ENCODE measurements at regions not wholly inside any gene's neighbourhood (a gene's known extent, or its start where the extent isn't known, plus 50 kb on each side); places are given as distances from the start of the nearest gene placed in this dataset.

DNA sequence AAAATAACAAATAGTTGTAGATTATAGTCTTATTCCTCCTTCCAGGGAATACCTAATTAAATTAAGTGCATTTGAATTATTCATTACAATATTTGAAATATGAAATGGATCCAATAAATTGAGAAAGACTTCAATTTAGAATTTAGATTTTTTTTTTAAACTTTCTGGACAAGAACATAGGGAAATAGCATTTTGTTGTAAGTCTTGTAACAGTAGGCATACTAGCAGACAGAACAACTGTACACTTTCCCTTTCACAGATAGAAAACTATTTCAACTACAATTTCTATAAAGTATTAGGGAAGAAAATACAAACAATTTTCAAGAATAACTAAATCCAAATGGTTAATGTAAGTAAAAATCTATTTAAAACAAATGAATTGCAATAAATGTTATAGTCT is 577.5 kb downstream of the USP25 start:
- DNase-seq (ENCODE audit: low read depth): no peak

DNA sequence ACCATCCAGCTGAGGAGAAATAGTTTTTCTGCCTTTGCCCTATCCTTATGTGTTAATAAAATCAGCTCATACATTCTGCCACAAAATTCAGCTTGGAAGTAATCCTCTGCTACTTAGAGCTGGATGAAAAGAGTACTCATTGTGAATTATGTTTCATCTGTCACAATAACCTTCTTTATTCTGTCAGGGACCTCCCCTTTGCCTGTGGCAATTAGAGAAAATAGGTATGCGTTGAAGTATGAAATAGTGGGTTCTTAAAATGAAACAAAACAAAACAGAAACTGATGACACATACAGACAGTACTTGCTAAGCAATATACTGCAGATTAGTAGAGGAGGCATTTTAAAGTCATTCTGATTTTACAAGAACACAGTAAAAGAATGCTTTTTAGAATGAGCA is 578.5 kb downstream of the USP25 start:
- peak; percentile 4 for DNase-seq (ENCODE audit: low read depth)

DNA sequence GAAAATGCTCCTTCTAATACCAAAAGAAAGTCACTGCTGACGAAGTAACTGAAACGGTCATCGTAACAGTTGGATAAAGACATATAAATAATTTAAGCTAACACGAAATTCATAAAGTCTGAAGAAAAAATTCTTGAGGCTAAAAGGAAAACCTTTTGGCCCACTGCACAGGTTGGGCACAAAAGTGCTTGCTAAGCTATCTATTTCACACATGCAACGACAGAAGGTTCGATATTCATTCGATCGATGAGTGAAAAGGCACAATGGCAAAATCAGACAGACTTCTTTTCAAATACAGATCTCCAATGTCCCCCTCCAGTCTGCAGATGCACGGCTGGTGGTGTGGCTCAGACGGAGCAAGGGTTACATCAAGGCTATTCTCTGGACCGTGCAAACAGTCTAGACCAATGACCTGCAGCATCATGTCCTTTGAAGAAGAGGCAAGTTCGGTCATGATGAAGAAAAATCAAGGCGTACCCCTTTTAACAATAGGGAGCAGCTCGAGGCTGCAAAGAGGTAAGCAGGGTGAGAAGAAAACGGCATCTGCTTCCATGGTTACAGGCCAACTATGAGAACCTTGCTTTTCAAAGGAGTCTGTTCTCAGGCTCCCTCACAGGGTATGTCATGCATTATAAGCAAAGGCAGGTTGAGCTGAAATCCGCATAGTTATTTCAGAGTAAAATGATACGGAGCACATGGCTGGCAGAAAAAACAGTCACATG is 579.6 kb downstream of the USP25 start:
- no peak for DNase-seq (ENCODE audit: low read depth)

DNA sequence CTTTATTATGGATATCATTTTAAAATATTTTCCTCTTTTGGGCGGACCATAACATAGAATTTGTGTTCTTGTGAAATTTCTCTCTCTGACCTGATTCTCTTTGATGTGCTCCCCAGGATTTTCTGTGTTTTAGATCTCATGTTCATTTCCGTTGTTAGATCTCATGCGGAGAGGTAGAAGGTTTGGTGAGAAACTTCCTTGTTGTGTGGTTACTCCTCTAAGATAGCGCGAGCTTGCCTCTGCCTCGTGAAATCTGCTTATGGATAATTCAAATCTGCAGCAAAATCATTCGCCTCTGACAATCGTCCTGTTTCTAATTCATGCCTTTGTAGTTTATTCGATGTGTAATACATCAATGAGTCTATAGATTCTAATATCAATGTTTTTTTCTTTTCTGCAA is 580.4 kb downstream of the USP25 start:
- no peak for DNase-seq (ENCODE audit: low read depth)

DNA sequence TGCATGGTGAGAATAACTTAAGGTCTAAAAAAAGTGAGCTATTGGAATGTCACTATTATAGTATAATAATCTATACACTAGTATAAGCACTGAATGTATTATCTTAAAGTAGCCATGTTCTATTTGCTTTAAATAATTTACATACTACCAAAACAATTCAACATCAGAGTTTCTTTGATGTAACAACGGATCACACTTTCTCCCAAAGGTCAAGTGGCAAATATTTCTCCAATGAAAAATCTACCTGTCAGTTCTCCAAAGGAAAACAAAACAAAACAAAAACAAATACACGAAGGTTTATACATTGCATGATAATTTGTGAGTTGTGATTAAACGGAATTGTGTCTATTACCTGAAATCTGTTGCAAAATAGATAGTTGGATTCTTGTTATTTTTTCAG is 581.4 kb downstream of the USP25 start:
- DNase-seq (ENCODE audit: low read depth): no peak

DNA sequence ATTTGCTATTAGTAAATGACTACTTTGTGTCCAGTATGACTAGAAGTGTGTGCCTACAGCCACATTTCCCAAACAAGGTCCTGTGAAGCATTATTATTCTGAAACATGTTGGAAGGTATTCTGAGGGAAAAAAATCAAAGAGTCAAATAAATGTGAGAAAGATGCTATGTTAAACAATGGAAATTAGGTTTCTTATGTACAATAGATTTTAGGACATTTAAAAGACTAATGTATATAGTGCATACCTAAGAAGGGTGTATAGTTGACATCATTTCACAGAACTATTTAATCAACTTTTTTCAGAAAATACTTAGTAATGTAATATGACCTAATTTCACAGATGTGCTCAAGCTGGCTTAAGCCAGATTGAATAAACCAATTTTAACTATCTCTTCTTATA is 582.5 kb downstream of the USP25 start:
- no peak for DNase-seq (ENCODE audit: low read depth)

DNA sequence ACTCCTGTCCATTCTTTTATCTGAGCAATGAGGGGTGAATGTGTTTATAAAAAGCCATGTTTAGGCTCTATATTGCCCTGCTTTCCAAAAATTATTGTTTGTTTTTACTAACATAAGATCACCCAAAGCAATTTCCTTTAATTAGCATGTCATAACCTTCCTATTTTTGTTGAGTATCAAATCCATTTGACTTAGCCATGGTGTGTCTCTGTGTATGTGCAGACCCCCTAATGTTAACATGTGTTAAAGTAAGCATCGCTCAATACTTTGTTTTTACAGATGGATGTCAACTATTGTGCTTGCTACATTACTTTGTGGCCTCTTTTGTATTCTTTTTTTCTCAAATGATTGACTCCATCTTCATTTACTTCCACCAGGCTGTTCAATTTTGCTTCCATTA is 585.4 kb downstream of the USP25 start:
- DNase-seq (ENCODE audit: low read depth): no peak

DNA sequence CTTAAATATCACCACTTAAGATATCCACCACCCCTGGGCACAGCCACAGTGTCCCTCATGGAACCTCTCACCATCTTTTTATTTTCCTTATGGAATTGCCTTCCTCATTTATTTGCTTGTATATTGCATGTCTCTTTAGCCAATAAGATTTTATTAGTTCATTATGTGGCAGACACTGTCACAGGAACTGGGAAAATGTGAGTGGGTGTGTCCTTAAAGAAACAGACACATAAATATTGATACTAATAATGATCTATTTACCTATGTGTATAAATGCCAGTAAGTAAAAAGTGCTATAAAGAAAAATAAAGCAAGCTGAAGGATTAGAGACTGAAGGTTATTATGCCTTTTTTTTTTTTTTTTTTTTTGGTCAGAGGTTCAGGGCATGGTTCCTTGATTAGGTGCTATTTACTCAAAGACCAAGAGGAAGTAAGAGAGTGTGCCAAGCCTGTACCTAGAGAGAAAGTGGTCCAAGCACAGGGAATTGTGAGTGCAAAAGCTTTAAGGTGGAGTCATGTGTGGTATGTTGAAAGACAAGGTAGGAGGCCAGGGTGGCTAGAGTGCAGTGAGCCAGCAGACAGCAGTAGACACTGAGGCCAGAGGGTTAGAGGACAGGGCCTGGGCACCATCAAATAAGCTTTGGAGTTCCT is 589.0 kb downstream of the USP25 start:
- DNase-seq (ENCODE audit: low read depth): no peak

DNA sequence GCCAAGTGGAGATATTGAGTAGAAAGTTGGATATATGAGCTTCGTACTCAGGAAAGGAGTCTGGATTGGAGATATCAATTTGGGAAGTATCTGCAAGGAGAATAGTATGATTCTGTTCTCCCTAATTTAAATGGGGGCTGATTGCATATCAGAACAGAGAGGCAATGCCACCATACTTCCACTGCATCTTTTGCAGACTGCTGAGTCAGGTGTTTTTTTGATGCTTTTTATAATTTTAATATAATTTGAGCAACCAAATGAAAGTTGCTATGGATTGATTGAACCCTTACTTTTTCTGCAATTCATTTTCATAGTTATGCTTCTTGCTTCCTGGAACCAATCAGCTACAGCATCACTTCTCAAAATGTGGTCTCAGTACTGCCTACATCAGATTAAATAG is 590.3 kb downstream of the USP25 start:
- no peak for DNase-seq (ENCODE audit: low read depth)

DNA sequence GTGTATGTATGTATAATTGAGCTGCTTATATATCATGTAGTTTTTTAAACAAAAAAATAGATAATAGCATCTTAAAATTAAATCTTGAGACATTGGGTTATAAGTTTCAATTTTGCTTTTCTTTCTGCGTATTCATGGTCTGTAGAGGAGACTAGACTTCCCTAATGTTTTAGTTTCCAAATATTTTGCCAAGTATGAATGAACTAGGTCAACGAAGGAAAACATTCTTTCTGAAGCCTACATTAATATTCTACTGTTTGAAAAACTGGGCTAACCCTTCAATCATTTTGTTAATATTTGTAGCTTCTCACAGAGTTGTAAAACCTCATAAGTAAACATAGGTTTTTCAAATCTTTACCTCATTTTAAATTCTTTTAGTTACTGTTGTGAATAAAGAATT is 592.7 kb downstream of the USP25 start:
- DNase-seq (ENCODE audit: low read depth): no peak

DNA sequence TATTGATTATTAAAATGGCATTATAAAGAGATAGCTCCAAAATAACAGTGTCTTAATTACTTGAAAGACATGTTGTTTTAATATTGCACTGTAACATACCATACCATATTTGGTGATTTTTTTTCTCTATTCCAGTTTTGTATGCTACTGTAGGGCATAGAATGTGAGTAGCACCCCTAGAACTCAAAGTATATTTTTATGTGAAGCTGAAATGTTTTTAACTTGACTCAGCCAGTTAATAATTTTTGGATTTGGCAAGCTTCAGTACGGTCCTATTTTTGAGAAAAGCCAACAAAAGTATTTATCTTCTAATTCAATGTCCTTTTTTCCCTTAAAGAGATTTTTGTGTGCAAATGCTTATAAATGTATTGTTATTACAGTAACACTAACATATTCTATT is 593.8 kb downstream of the USP25 start:
- peak; percentile 3 for DNase-seq (ENCODE audit: low read depth)

DNA sequence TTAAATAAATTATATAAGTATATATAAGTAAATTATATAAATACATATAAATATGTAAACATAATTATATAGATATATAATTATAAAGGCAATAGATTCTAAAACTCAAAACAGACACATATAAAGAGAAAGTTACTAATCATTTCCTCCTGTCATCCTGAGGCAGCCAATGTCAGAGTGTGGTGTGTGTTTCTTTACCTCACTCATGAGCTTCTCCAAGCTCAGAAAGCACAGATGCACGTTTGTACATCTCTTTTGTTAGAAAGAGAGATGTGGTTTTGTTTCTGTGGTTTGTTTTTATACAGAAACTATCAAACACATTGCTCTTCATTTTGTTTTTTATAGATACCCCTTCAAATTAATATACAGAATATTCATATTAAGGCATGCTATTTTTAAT is 594.8 kb downstream of the USP25 start:
- peak; percentile 1 for DNase-seq (ENCODE audit: low read depth)

DNA sequence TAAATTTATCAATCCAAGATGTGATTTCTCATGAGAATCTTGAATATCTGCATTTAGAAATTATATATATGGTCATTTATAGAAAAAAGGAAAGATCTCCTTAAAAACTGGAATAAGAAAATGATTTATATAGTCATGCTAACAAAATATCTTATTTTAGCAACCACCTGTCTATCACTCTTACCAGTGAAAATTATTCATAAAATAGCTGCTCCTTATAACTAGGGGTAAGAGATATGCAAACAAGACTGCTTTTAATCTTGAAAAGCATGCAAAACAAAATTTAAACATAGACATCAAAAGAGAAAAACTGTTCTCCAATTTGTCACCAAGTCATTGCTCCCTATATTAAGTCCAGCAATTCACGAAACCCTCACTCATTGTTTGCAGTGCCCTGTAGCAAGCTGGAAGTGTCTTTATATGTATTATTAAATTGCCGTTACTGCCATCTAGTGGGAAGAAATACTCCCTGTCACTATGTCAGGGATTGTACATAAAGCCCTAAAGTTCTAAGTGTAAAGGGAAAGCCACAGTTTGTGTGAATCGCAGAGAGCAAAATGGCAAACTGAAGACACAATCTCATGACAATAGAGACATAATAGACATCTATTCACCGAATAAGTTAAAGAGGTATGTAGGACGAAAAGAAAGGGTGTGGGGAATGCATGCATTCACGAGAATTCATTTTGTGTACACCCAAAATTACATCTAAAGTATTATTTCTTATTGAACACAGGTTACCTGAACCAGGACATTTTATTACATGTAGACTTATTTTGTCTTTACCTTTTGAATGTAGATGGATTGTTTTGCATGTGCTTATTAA is 600.5 kb downstream of the USP25 start:
- DNase-seq (ENCODE audit: low read depth): peak; percentile 68

DNA sequence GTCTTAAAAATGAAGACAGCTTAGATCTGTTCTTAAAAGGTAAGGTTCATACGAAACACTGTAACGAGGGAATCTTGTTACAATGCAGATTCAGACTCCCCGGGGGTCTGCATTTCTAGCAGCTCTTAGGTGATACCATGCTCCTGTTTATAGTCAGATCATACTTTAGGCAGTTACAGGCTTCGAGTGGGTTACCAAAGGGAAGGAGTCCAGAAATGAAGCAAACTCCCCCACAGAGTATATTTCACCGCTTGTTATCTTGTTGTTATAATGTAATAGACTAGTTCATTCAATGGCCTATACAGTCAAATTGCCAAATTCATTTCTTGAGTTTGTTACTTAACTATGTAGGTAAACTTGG is 601.1 kb downstream of the USP25 start:
- no peak for DNase-seq (ENCODE audit: low read depth)

DNA sequence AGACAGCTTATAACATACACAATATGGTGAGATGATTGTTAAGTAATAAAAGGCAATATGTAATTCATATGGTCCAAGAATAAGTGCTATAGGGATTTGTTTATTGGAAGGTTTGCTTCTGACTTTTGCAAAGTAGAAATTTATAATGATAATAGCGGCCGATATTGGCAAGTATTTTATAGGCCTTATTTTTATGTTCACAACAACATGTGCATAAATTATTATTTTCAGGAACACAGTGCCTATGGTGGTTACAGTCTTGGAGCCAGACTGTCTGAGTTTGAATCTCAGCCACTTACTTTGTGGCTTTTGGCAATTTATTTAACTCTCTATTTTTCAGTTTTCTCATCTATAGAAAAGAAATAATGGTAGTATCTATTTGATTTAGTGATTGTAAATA is 607.5 kb downstream of the USP25 start:
- DNase-seq (ENCODE audit: low read depth): no peak

DNA sequence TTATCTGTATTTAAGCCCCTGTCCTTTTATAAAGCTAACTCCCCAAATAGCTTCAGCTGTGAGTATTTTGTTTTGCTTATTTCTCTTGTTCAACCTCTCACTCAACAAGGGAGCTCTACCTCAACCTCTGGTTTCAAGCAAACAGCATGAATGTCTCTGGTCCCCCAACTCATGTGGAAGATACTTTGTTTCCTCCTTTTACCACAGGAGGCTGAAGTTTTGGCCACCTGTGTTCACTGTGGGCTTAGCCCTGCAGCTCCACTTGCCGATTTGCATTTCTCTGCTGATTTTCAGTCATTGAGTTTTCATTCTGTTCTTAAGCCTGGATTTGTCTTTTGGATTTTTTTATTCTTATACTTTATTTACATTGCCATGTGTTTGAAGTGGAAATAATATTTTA is 613.1 kb downstream of the USP25 start:
- DNase-seq (ENCODE audit: low read depth): no peak

DNA sequence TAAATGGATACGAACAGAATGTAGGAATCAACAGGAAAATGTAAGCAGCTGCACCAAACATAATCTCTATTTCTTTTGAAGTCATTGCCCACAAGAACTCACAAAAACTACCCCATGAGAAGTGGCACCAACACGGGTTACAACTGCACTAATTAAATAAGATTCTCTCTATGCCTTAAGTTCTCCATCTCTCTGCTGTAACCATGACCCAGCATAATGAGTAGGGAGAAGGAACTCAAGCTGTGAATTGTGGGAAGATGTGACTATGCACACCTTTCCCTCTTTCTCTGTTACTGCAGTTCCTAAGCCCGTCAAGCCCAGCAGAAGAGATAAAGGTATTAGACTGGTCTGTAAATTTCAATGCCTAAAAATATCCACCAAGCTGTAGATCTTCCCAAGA is 614.0 kb downstream of the USP25 start:
- no peak for DNase-seq (ENCODE audit: low read depth)

DNA sequence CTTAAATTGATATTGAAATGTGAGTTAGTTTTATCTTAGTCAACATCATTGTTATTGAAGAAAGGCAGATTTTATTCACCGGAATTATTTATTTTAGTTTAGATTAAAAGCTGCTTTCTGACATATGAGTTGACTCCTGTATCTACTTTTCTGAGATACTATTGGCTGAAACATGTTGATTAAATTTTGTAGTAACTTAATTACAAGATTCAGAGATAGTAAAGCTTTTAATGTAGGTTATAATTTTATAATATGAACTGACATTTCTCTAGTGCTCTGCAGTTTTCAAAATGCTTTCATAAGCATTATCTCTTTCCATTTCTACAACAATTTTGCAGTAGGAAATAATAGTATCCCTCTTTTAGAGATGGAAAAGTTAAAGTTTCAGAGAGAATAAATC is 616.0 kb downstream of the USP25 start:
- DNase-seq (ENCODE audit: low read depth): no peak

DNA sequence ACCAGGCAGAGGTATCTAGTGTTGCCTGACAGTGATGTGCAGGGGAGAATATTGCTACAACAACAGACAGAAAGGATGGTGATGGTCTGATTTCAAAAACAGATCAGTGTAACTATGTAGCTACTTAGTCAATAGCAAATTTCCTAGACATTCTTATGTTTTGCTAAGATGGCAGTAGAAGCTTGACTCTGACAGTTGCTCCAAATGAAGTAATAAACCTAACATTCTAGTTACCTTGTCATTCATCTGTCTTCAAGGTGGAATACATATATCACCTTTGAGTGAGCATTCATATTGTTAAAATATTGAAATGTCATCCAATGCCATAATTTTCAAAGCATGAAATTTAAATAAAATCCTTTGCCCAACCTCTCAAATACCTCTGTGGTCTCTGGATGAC is 617.4 kb downstream of the USP25 start:
- no peak for DNase-seq (ENCODE audit: low read depth)

DNA sequence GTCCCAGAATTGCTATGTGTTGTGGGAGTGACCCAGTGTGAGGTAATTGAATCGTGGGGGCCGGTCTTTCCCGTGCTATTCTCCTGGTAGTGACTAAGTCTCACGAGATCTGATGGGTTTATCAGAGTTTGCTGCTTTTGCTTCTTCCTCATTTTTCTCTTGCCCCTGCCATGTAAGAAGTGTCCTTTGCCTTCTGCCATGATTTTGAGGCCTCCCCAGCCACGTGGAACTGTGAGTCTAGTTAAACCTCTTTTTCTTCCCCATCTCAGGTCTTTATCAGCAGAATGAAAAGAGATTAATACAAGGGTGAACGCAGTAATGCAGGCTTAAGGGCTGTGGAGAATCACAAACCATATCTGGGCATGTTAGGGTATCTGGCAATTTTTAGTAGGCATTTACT is 624.0 kb downstream of the USP25 start:
- DNase-seq (ENCODE audit: low read depth): no peak

DNA sequence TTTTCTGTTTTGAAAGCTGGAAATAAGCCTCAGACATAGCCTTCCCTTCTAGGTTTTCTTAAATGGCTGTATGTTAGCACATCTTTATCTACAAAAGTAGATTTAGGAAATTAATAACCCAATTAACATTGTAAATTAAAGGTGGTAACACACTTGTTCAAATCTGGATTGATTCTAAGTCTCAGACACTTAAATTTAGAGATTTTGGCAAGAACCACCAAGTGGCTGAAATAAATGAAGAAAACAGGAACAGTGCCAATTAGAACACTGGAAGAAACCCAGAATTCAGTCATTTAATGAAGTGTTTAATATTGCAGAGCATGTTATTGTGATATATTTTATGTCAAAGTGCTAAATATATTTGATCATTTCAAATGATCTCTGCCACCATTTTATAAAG is 628.2 kb downstream of the USP25 start:
- no peak for DNase-seq (ENCODE audit: low read depth)

DNA sequence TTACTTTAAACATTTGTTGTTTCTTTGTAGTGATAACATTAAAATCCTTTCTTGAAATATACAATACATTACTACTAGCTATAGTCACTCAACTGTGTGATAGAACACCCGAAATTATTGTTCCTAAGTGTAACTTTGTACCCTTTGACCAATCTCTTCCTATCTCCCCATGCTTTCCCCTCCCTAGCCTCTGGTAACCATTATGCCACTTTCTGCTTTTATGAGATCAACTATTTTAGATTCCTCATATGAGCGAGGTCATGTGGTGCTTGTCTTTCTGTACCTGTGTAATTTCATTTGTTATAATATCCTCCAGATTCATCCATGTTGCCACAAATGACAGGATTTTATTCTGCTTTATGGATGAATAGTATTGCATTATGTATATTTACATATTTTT is 629.0 kb downstream of the USP25 start:
- no peak for DNase-seq (ENCODE audit: low read depth)

DNA sequence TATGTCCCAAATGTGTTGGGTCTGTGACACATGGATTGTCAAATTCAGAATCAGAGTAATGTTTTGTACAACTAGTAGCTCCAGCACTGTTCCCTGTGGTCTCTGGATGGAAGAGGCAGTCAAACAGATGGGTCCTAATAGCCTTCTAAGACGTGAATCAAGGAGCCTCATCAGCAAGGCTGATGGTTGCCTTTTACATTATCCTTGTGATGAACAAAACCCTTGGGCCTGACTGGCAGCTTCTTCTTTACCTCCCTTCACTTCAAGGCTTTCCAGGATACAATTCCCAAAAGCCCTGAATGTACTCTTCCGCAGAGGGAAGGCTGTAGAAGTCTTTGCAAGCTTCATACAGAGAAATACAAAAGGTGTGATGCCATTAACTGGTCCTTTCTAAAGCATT is 633.3 kb downstream of the USP25 start:
- no peak for DNase-seq (ENCODE audit: low read depth)
